Ovary (tissue), 3 donors: ENCODE measurements at regions not wholly inside any gene's neighbourhood (a gene's known extent, or its start where the extent isn't known, plus 50 kb on each side); places are given as distances from the start of the nearest gene placed in this dataset.

Experiments
- CTCF ChIP-seq, 3 donors: fragments of 450-650 bp in 2 of 3; fragments of 200-600 bp in 1 of 3; IDR thresholded peaks; one replicate each; pipeline versions ENCODE4 v1.5.1 to v1.8.0; 2016 to 2022; ENCODE audit warnings: antibody characterized with exemption in 3 of 3, mild to moderate bottlenecking in 1 of 3
- POLR2A ChIP-seq: fragments of 450-650 bp; IDR thresholded peaks from one replicate; pipeline ENCODE4 v1.6.1; 2017; ENCODE audit warnings: antibody characterized with exemption, mild to moderate bottlenecking, moderate library complexity
- donor health status: DM: no; HTN: no; CAD: no.

- no peak for TF ChIP-seq CTCF (IDR thresholded peaks at IDR 0.05)
- no peak for TF ChIP-seq POLR2A
Measured at GRCh38 chr9:106670418-106670817, 192.5 kb upstream of the ZNF462 start.
